Body of pancreas (tissue), 4 donors: ENCODE measurements at regions not wholly inside any gene's neighbourhood (a gene's known extent, or its start where the extent isn't known, plus 50 kb on each side); places are given as distances from the start of the nearest gene placed in this dataset.

Experiments
- CTCF ChIP-seq, 7 experiments: fragments of 450-650 bp in 4 of 7; fragments of 200-600 bp in 3 of 7; sonication (generic) in 3 of 7; IDR thresholded peaks; one replicate each; pipeline ENCODE4 v1.5.1; 2016 to 2019; ENCODE audit warnings: antibody characterized with exemption in 7 of 7
- POLR2A ChIP-seq, 3 donors: fragments of 450-650 bp; IDR thresholded peaks; one replicate each; pipeline ENCODE4 v1.6.1; 2016; ENCODE audit warnings: antibody characterized with exemption in 3 of 3, mild to moderate bottlenecking in 2 of 3

- TF ChIP-seq POLR2A (IDR thresholded peaks at IDR 0.05) = no peak
- TF ChIP-seq CTCF (IDR thresholded peaks at IDR 0.05) = no peak
Measured at GRCh38 chr14:51593397-51593796, 58.3 kb upstream of the FRMD6 start.
